ENCODE measurements at regions not wholly inside any gene's neighbourhood (a gene's known extent, or its start where the extent isn't known, plus 50 kb on each side); places are given as distances from the start of the nearest gene placed in this dataset.
"Not testable (repeated sequence)": the region's sequence is repeated elsewhere in the genome, so short reads cannot be mapped to it uniquely, and the experiment has no call there.

- H3K9me3 Mint-ChIP-seq, result no peaks in the 10 kb centered on the region
- peaks cover 24% of the 10 kb centered on the region for H3K4me1 Mint-ChIP-seq
- no peak overlapping the region for H3K4me3 Mint-ChIP-seq
- peaks cover 5% of the 10 kb centered on the region for H3K27me3 Mint-ChIP-seq (ENCODE audit: low read depth, poor library complexity)
- no peaks in the 10 kb centered on the region for H3K36me3 Mint-ChIP-seq (ENCODE audit: low read depth)
- TF ChIP-seq CTCF (IDR thresholded peaks at IDR 0.05), result no peak
- DNase-seq, result no peak
- H3K27ac Mint-ChIP-seq, result no peak overlapping the region
These were observed 100.4 kb upstream of the ACBD5 start for GRCh38 chr10:27341001-27341400.

GRCh38 chr10:27335246-27335645 is 94.6 kb upstream of the ACBD5 start:
- not testable (repeated sequence) for H3K36me3 Mint-ChIP-seq (ENCODE audit: low read depth); H3K4me1 Mint-ChIP-seq; H3K27ac Mint-ChIP-seq; H3K9me3 Mint-ChIP-seq; H3K4me3 Mint-ChIP-seq; DNase-seq; H3K27me3 Mint-ChIP-seq (ENCODE audit: low read depth, poor library complexity)

GRCh38 chr10:27330074-27330473 is 89.5 kb upstream of the ACBD5 start:
- Mint-ChIP-seq H3K4me1 (no peaks in the 10 kb centered on the region), H3K4me3 (no peak overlapping the region), H3K36me3 (ENCODE audit: low read depth) (no peaks in the 10 kb centered on the region), H3K9me3 (no peaks in the 10 kb centered on the region), H3K27me3 (ENCODE audit: low read depth, poor library complexity) (peaks cover 9% of the 10 kb centered on the region), H3K27ac (no peak overlapping the region)
- DNase-seq, result no peak
- TF ChIP-seq CTCF (IDR thresholded peaks at IDR 0.05), result no peak

- no peaks in the 10 kb centered on the region for H3K36me3 Mint-ChIP-seq (ENCODE audit: low read depth)
These were observed 88.3 kb upstream of the ACBD5 start for GRCh38 chr10:27328946-27329345.

GRCh38 chr10:27326748-27327147 is 86.2 kb upstream of the ACBD5 start:
- not testable (repeated sequence) for H3K36me3 Mint-ChIP-seq (ENCODE audit: low read depth); DNase-seq; H3K9me3 Mint-ChIP-seq; H3K27ac Mint-ChIP-seq; H3K27me3 Mint-ChIP-seq (ENCODE audit: low read depth, poor library complexity); H3K4me1 Mint-ChIP-seq; H3K4me3 Mint-ChIP-seq

More at GRCh38 chr10:27328946-27329345, 88.3 kb upstream of the ACBD5 start:
- H3K9me3 Mint-ChIP-seq, result no peaks in the 10 kb centered on the region
- H3K27me3 Mint-ChIP-seq (ENCODE audit: low read depth, poor library complexity), result peaks cover 9% of the 10 kb centered on the region
- no peak for TF ChIP-seq CTCF (IDR thresholded peaks at IDR 0.05)
- H3K4me1 Mint-ChIP-seq, result no peaks in the 10 kb centered on the region
- no peak for DNase-seq
- no peak overlapping the region for H3K4me3 Mint-ChIP-seq
- H3K27ac Mint-ChIP-seq, result no peak overlapping the region

GRCh38 chr10:27319752-27320431 is 79.3 kb upstream of the ACBD5 start:
- no peak for DNase-seq
- Mint-ChIP-seq H3K4me3 (no peak overlapping the region), H3K9me3 (peaks cover 5% of the 10 kb centered on the region), H3K4me1 (no peaks in the 10 kb centered on the region), H3K27ac (no peak overlapping the region), H3K36me3 (ENCODE audit: low read depth) (no peaks in the 10 kb centered on the region), H3K27me3 (ENCODE audit: low read depth, poor library complexity) (peaks cover 2% of the 10 kb centered on the region)
- TF ChIP-seq CTCF (IDR thresholded peaks at IDR 0.05), result no peak

- not testable (repeated sequence) for H3K27ac Mint-ChIP-seq; H3K4me3 Mint-ChIP-seq; H3K4me1 Mint-ChIP-seq; H3K9me3 Mint-ChIP-seq; H3K36me3 Mint-ChIP-seq (ENCODE audit: low read depth); DNase-seq; H3K27me3 Mint-ChIP-seq (ENCODE audit: low read depth, poor library complexity)
These were observed 78.5 kb upstream of the ACBD5 start for GRCh38 chr10:27319139-27319538.

GRCh38 chr10:27315082-27315481 is 74.5 kb upstream of the ACBD5 start:
- not testable (repeated sequence) for H3K36me3 Mint-ChIP-seq (ENCODE audit: low read depth); H3K4me3 Mint-ChIP-seq; H3K27ac Mint-ChIP-seq; DNase-seq; H3K4me1 Mint-ChIP-seq; H3K27me3 Mint-ChIP-seq (ENCODE audit: low read depth, poor library complexity); H3K9me3 Mint-ChIP-seq

GRCh38 chr10:27313586-27313985 is 73.0 kb upstream of the ACBD5 start:
- not testable (repeated sequence) for H3K4me3 Mint-ChIP-seq; H3K27ac Mint-ChIP-seq; H3K4me1 Mint-ChIP-seq; DNase-seq; H3K36me3 Mint-ChIP-seq (ENCODE audit: low read depth); H3K9me3 Mint-ChIP-seq
- peaks cover 14% of the 10 kb centered on the region for H3K27me3 Mint-ChIP-seq (ENCODE audit: low read depth, poor library complexity)
